HEK293 (cell line): ENCODE measurements at regions not wholly inside any gene's neighbourhood (a gene's known extent, or its start where the extent isn't known, plus 50 kb on each side); places are given as distances from the start of the nearest gene placed in this dataset.

Experiments
- CTCF ChIA-PET: fragments of 350-600 bp; formaldehyde crosslinking; extraction: SDS; loops from one replicate; lab custom pipeline; 2021; ENCODE audit warnings: antibody characterized with exemption; lab: Yijun Ruan, JAX
- POLR2A ChIA-PET: fragments of 300-600 bp; formaldehyde crosslinking; extraction: SDS; loops from one replicate; lab custom pipeline; 2020; ENCODE audit warnings: antibody characterized with exemption, inconsistent platforms; lab: Yijun Ruan, JAX
- H3K27ac ChIP-seq: fragments of 200-500 bp; sonication (Bioruptor generic); 2 replicates; pipeline ENCODE4 v1.5.1; 2014; ENCODE audit warnings: low read depth, low read length, control low read depth, inconsistent platforms; ENCODE audit errors: extremely low read depth
- H3K36me3 ChIP-seq, 2 experiments: fragments of 200-500 bp in 1 of 2; sonication (Bioruptor generic) in 1 of 2; 1 replicate in 1 of 2; 2 replicates in 1 of 2; pipeline ENCODE4 v1.5.1; 2014 to 2017; ENCODE audit warnings: inconsistent platforms in 2 of 2, low read length in 2 of 2; ENCODE audit not compliant: control insufficient read depth in 2 of 2, insufficient read depth in 1 of 2
- H3K4me1 ChIP-seq: fragments of 200-500 bp; sonication (Bioruptor generic); 2 replicates; pipeline ENCODE4 v1.5.1; 2014; ENCODE audit warnings: mild to moderate bottlenecking, low read length, inconsistent platforms; ENCODE audit not compliant: control insufficient read depth, insufficient read depth
- H3K4me3 ChIP-seq: 2 replicates; pipeline ENCODE4 v1.5.1; 2011; ENCODE audit warnings: low read depth, mild to moderate bottlenecking, control low read depth, low read length, moderate library complexity
- H3K9me3 ChIP-seq: fragments of 200-500 bp; sonication (Bioruptor generic); 2 replicates; pipeline ENCODE4 v1.5.1; 2014; ENCODE audit warnings: low read depth, low read length, inconsistent platforms; ENCODE audit not compliant: control insufficient read depth, insufficient read depth
- EGR2 ChIP-seq: fragments of 450-650 bp; formaldehyde crosslinking; IDR thresholded peaks from 2 replicates; pipeline ENCODE4 v1.5.1; 2016; ENCODE audit warnings: low read depth, missing biosample characterization, missing genetic modification characterization
- HOXD13 ChIP-seq: sonication (generic); formaldehyde crosslinking; IDR thresholded peaks from 2 replicates; pipeline ENCODE4 v1.8.0; 2022; ENCODE audit warnings: missing genetic modification reagents, borderline replicate concordance
- KLF10 ChIP-seq: fragments of 450-650 bp; IDR thresholded peaks from 2 replicates; pipeline ENCODE4 v1.5.1; 2018; ENCODE audit warnings: missing biosample characterization, mild to moderate bottlenecking, missing genetic modification characterization
- OSR2 ChIP-seq: fragments of 450-650 bp; formaldehyde crosslinking; IDR thresholded peaks from 2 replicates; pipeline ENCODE4 v1.5.1; 2016; ENCODE audit warnings: missing biosample characterization, missing genetic modification characterization
- SCRT1 ChIP-seq: fragments of 450-650 bp; formaldehyde crosslinking; IDR thresholded peaks from 2 replicates; pipeline ENCODE4 v1.5.1; 2016; ENCODE audit warnings: missing biosample characterization, missing genetic modification characterization, borderline replicate concordance
- SP2 ChIP-seq: fragments of 450-650 bp; formaldehyde crosslinking; IDR thresholded peaks from 2 replicates; pipeline ENCODE4 v1.5.1; 2016; ENCODE audit warnings: missing biosample characterization, missing genetic modification characterization
- SP3 ChIP-seq: fragments of 450-650 bp; formaldehyde crosslinking; IDR thresholded peaks from 2 replicates; pipeline ENCODE4 v1.5.1; 2016; ENCODE audit warnings: missing biosample characterization, missing genetic modification characterization
- WT1 ChIP-seq: fragments of 450-650 bp; formaldehyde crosslinking; IDR thresholded peaks from 2 replicates; pipeline ENCODE4 v1.5.1; 2016; ENCODE audit warnings: missing biosample characterization, missing genetic modification characterization
- ZFHX2 ChIP-seq: fragments of 450-650 bp; formaldehyde crosslinking; conservative IDR thresholded peaks from 2 replicates; pipeline ENCODE4 v1.5.1; 2016; ENCODE audit warnings: missing biosample characterization, missing genetic modification characterization
- ZNF221 ChIP-seq: fragments of 450-650 bp; formaldehyde crosslinking; IDR thresholded peaks from 2 replicates; pipeline ENCODE4 v1.5.1; 2017; ENCODE audit warnings: missing biosample characterization, missing genetic modification characterization, borderline replicate concordance
- ZNF366 ChIP-seq: fragments of 450-650 bp; formaldehyde crosslinking; conservative IDR thresholded peaks from 2 replicates; pipeline ENCODE4 v1.5.1; 2016; ENCODE audit warnings: missing biosample characterization, missing genetic modification characterization
- ZNF544 ChIP-seq: fragments of 450-650 bp; formaldehyde crosslinking; IDR thresholded peaks from 2 replicates; pipeline ENCODE4 v1.5.0; 2017; ENCODE audit warnings: missing biosample characterization, missing genetic modification characterization
- ZNF596 ChIP-seq: fragments of 450-650 bp; IDR thresholded peaks from 2 replicates; pipeline ENCODE4 v1.5.0; 2018; ENCODE audit warnings: missing biosample characterization, mild to moderate bottlenecking, missing genetic modification characterization, moderate library complexity
- ZNF658 ChIP-seq: fragments of 450-650 bp; formaldehyde crosslinking; IDR thresholded peaks from 2 replicates; pipeline ENCODE4; 2016; ENCODE audit warnings: missing biosample characterization, missing genetic modification characterization
- ZNF701 ChIP-seq: fragments of 450-650 bp; formaldehyde crosslinking; IDR thresholded peaks from 2 replicates; pipeline ENCODE4 v1.5.1; 2016; ENCODE audit warnings: missing biosample characterization, missing genetic modification characterization
- TF ChIP-seq, protein P1 (sequence below): fragments of 450-650 bp; formaldehyde crosslinking; IDR thresholded peaks from 2 replicates; pipeline ENCODE4 v1.5.1; 2016; ENCODE audit warnings: missing biosample characterization, missing genetic modification characterization
- TF ChIP-seq, protein P2 (sequence below): fragments of 450-650 bp; IDR thresholded peaks from 2 replicates; pipeline ENCODE4 v1.5.1; 2018; ENCODE audit warnings: missing biosample characterization, missing genetic modification characterization
- TF ChIP-seq, protein P3 (sequence below): fragments of 450-650 bp; formaldehyde crosslinking; IDR thresholded peaks from 2 replicates; pipeline ENCODE4 v1.5.1; 2016; ENCODE audit warnings: missing biosample characterization, missing genetic modification characterization
- TF ChIP-seq, protein P4 (sequence below): fragments of 450-650 bp; formaldehyde crosslinking; IDR thresholded peaks from 2 replicates; pipeline ENCODE4 v1.5.1; 2016; ENCODE audit warnings: missing biosample characterization, missing genetic modification characterization
- TF ChIP-seq, protein P5 (sequence below): fragments of 450-650 bp; formaldehyde crosslinking; IDR thresholded peaks from 2 replicates; pipeline ENCODE4 v1.5.1; 2016; ENCODE audit warnings: missing biosample characterization, missing genetic modification characterization, low read depth
- TF ChIP-seq, protein P6 (sequence below): fragments of 450-650 bp; formaldehyde crosslinking; IDR thresholded peaks from 2 replicates; pipeline ENCODE4; 2016; ENCODE audit warnings: missing biosample characterization, missing genetic modification characterization
- TF ChIP-seq, protein P7 (sequence below): fragments of 450-650 bp; formaldehyde crosslinking; IDR thresholded peaks from 2 replicates; pipeline ENCODE4 v1.5.1; 2017; ENCODE audit warnings: missing biosample characterization, missing genetic modification characterization

DNA sequence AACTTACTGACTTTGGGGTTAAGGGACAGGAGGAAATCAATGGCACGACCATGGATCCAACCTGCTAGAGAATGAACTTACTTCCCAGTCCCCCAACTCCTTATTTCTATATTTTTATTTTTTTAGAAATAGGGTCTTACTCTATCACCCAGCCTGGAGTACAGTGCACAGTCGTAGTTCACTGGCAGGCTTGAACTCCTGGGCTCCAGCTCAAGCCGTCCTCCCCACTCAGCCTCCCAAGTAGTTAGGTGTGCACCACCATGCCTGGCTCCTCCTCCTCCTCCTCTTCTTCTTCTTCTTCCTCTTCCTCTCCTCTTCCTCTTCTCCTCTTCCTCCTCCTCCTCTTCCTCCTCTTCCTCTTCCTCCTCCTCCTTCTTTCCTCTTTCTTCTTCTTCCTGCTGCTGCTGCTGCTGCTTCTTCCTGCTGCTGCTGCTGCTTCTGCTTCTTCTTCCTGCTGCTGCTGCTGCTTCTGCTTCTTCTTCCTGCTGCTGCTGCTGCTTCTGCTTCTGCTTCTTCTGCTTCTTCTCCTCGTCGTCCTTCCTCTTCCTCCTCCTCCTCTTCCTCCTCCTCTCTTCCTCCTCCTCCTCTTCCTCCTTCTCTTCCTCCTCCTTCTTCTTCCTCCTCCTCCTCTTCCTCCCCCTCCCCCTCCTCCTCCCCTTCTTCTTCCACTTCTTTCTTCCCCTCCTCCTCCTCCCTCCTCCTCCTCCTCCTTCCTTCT is 390.1 kb upstream of the RGS6 start:
- Histone ChIP-seq H3K27ac (no peak overlapping the region), H3K4me1 (peaks cover 12% of the 10 kb centered on the region), H3K9me3 (no peaks in the 10 kb centered on the region), H3K4me3 (no peak overlapping the region), H3K36me3 (no peaks in the 10 kb centered on the region; a peak in 1 of 3 replicates)
- POLR2A ChIA-PET, result no interaction called here
- CTCF ChIA-PET, result no interaction called here
- TF ChIP-seq, protein P1, sequence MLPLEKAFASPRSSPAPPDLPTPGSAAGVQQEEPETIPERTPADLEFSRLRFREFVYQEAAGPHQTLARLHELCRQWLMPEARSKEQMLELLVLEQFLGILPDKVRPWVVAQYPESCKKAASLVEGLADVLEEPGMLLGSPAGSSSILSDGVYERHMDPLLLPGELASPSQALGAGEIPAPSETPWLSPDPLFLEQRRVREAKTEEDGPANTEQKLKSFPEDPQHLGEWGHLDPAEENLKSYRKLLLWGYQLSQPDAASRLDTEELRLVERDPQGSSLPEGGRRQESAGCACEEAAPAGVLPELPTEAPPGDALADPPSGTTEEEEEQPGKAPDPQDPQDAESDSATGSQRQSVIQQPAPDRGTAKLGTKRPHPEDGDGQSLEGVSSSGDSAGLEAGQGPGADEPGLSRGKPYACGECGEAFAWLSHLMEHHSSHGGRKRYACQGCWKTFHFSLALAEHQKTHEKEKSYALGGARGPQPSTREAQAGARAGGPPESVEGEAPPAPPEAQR (tag by site-specific recombination), result no peak
- TF ChIP-seq ZFHX2 (tag by site-specific recombination) (peak; percentile 78), ZNF658 (tag by site-specific recombination) (no peak), KLF10 (tag by site-specific recombination) (no peak), ZNF366 (peak; percentile 22; the same call in 1 of the 2 replicates), SCRT1 (tag by site-specific recombination) (no peak), EGR2 (tag by site-specific recombination) (peak; percentile 88), OSR2 (tag by site-specific recombination) (peak; percentile 47; the same call in 1 of the 2 replicates), ZNF701 (no peak), ZNF221 (tag by site-specific recombination) (no peak)
- TF ChIP-seq, protein P2, sequence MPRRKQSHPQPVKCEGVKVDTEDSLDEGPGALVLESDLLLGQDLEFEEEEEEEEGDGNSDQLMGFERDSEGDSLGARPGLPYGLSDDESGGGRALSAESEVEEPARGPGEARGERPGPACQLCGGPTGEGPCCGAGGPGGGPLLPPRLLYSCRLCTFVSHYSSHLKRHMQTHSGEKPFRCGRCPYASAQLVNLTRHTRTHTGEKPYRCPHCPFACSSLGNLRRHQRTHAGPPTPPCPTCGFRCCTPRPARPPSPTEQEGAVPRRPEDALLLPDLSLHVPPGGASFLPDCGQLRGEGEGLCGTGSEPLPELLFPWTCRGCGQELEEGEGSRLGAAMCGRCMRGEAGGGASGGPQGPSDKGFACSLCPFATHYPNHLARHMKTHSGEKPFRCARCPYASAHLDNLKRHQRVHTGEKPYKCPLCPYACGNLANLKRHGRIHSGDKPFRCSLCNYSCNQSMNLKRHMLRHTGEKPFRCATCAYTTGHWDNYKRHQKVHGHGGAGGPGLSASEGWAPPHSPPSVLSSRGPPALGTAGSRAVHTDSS (tag by site-specific recombination), result peak; percentile 96

DNA sequence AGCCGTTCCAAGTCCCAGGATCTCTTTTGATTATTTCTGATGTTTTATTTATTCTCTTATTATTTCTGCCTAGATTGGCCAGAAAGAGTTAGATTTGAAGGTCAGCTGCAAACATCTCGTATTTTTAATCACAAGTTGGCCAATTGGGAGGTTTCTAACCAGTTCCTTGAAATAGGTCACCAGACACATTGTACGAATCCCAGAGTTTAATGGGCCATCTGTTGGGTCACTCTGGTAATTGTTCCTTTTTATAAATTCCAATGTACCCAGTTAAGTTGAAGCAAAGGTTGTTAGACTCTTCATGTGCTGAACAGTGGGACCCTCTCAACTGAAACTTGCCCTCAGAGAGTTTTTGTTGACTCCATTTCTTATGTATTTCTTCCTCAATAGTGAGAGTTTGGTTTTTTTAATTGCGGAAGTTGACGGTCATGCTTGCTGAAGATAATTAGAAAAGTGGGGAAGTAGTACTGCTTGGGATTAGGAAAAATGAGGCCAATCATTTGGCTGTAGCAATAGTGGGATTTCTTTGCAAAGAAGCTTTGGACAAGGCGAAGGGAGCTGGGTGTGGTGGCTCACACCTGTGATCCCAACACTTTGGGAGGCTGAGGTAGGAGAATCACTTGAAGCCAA is 382.7 kb upstream of the RGS6 start:
- POLR2A ChIA-PET, result no interaction called here
- H3K9me3 ChIP-seq, result no peaks in the 10 kb centered on the region
- TF ChIP-seq, protein P3, sequence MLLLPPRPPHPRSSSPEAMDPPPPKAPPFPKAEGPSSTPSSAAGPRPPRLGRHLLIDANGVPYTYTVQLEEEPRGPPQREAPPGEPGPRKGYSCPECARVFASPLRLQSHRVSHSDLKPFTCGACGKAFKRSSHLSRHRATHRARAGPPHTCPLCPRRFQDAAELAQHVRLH (tag by site-specific recombination), result no peak
- TF ChIP-seq, protein P4, sequence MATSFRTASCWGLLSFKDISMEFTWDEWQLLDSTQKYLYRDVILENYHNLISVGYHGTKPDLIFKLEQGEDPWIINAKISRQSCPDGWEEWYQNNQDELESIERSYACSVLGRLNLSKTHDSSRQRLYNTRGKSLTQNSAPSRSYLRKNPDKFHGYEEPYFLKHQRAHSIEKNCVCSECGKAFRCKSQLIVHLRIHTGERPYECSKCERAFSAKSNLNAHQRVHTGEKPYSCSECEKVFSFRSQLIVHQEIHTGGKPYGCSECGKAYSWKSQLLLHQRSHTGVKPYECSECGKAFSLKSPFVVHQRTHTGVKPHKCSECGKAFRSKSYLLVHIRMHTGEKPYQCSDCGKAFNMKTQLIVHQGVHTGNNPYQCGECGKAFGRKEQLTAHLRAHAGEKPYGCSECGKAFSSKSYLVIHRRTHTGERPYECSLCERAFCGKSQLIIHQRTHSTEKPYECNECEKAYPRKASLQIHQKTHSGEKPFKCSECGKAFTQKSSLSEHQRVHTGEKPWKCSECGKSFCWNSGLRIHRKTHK (tag by site-specific recombination), result no peak
- TF ChIP-seq WT1 (tag by site-specific recombination), result no peak
- no peak for TF ChIP-seq ZNF544 (tag by site-specific recombination)
- no peak for TF ChIP-seq ZNF596 (tag by site-specific recombination)
- TF ChIP-seq, protein P5, sequence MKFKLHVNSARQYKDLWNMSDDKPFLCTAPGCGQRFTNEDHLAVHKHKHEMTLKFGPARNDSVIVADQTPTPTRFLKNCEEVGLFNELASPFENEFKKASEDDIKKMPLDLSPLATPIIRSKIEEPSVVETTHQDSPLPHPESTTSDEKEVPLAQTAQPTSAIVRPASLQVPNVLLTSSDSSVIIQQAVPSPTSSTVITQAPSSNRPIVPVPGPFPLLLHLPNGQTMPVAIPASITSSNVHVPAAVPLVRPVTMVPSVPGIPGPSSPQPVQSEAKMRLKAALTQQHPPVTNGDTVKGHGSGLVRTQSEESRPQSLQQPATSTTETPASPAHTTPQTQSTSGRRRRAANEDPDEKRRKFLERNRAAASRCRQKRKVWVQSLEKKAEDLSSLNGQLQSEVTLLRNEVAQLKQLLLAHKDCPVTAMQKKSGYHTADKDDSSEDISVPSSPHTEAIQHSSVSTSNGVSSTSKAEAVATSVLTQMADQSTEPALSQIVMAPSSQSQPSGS (tag by site-specific recombination), result no peak
- no peak for TF ChIP-seq SP2 (tag by site-specific recombination)
- TF ChIP-seq SP3, result no peak
- TF ChIP-seq, protein P6, sequence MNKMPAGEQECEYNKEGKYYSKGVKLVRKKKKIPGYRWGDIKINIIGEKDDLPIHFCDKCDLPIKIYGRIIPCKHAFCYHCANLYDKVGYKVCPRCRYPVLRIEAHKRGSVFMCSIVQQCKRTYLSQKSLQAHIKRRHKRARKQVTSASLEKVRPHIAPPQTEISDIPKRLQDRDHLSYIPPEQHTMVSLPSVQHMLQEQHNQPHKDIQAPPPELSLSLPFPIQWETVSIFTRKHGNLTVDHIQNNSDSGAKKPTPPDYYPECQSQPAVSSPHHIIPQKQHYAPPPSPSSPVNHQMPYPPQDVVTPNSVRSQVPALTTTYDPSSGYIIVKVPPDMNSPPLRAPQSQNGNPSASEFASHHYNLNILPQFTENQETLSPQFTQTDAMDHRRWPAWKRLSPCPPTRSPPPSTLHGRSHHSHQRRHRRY, result no peak
- TF ChIP-seq, protein P7, sequence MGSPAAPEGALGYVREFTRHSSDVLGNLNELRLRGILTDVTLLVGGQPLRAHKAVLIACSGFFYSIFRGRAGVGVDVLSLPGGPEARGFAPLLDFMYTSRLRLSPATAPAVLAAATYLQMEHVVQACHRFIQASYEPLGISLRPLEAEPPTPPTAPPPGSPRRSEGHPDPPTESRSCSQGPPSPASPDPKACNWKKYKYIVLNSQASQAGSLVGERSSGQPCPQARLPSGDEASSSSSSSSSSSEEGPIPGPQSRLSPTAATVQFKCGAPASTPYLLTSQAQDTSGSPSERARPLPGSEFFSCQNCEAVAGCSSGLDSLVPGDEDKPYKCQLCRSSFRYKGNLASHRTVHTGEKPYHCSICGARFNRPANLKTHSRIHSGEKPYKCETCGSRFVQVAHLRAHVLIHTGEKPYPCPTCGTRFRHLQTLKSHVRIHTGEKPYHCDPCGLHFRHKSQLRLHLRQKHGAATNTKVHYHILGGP, result no peak
- TF ChIP-seq HOXD13 (CRISPR knock-in tag), result no peak

More for the DNA sequence above, 382.7 kb upstream of the RGS6 start:
- CTCF ChIA-PET, result interaction anchor here (1.0 kb wide), 1 partner anchor 66 kb away, joined by 3 read pairs; no protein-coding TSS in a partner anchor
- no peaks in the 10 kb centered on the region; a peak in 1 of 3 replicates for H3K36me3 ChIP-seq
- no peak overlapping the region for H3K4me3 ChIP-seq
- H3K27ac ChIP-seq, result no peak overlapping the region
- no peaks in the 10 kb centered on the region for H3K4me1 ChIP-seq
